ENCODE measurements at regions not wholly inside any gene's neighbourhood (a gene's known extent, or its start where the extent isn't known, plus 50 kb on each side); places are given as distances from the start of the nearest gene placed in this dataset.

DNA sequence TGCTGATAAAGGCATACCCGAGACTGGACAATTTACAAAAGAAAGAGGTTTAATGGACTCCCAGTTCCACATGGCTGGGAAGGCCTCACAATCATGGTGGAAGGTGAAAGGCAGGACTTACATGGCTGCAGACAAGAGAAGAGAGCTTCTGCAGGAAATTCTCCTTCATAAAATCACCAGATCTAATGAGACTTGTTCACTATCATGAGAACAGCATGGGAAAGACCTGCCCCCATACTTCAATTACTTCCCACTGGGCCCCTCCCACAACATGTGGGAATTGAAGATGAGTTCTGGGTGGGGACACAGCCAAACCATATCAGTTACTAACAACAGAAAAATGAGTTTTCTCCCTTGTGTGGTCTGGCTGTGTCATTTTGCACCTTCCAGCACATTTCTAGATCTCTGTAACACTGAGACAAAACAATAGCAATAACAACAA is 741.4 kb downstream of the KCNT2 start:
- TF ChIP-seq POLR2AphosphoS5 (IDR thresholded peaks at IDR 0.05; ENCODE audit: low read depth, low read length) (no peak), FOXP2 (optimal IDR thresholded peaks at IDR 0.05; ENCODE audit: borderline replicate concordance, extremely low read depth, extremely low read length, insufficient read depth) (no peak), SIN3A (IDR thresholded peaks at IDR 0.05; ENCODE audit: borderline replicate concordance, insufficient read depth, low read length) (no peak), TAF1 (IDR thresholded peaks at IDR 0.05; ENCODE audit: borderline replicate concordance, insufficient read depth, low read length) (no peak)
- TF ChIP-seq, protein P1, sequence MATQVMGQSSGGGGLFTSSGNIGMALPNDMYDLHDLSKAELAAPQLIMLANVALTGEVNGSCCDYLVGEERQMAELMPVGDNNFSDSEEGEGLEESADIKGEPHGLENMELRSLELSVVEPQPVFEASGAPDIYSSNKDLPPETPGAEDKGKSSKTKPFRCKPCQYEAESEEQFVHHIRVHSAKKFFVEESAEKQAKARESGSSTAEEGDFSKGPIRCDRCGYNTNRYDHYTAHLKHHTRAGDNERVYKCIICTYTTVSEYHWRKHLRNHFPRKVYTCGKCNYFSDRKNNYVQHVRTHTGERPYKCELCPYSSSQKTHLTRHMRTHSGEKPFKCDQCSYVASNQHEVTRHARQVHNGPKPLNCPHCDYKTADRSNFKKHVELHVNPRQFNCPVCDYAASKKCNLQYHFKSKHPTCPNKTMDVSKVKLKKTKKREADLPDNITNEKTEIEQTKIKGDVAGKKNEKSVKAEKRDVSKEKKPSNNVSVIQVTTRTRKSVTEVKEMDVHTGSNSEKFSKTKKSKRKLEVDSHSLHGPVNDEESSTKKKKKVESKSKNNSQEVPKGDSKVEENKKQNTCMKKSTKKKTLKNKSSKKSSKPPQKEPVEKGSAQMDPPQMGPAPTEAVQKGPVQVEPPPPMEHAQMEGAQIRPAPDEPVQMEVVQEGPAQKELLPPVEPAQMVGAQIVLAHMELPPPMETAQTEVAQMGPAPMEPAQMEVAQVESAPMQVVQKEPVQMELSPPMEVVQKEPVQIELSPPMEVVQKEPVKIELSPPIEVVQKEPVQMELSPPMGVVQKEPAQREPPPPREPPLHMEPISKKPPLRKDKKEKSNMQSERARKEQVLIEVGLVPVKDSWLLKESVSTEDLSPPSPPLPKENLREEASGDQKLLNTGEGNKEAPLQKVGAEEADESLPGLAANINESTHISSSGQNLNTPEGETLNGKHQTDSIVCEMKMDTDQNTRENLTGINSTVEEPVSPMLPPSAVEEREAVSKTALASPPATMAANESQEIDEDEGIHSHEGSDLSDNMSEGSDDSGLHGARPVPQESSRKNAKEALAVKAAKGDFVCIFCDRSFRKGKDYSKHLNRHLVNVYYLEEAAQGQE (IDR thresholded peaks at IDR 0.05; ENCODE audit: insufficient read depth in 1 of 2, low read depth in 2 of 2, low read length in 2 of 2) = no peak

DNA sequence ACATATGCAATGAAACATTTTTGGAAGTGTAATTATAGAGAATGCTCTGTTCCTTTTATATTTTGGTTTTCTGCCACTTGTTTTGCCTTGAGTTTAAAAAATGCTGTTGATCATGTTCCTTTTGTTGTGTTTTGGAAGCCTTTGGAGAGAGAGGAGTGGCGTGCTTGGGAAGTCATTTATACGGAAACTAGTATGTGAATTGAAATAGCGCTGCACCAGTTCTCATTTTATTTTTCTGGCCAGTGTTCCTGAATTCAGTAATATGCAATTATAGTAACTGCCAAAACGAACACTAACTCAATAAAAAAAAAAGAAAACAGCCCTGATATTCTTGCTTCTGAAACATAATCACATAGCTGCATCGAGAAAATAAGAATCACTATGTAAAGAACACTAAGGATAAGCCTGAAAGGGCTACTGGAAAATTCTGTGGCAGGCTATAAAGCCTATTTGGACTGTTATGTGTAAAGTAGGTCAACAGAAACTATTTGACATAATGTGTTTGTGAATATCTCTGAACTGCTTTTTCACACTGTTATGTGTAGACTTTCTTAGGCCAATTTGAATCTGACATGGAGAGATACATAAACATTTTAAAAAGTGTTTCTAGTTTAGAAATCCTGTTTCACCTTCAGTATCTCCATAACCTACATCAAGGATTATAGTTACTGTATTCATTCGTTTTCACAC is 742.0 kb downstream of the KCNT2 start:
- no peak for TF ChIP-seq POLR2AphosphoS5 (IDR thresholded peaks at IDR 0.05; ENCODE audit: low read depth, low read length)
- TF ChIP-seq SIN3A (IDR thresholded peaks at IDR 0.05; ENCODE audit: borderline replicate concordance, insufficient read depth, low read length) = no peak
- TF ChIP-seq, protein P1 (IDR thresholded peaks at IDR 0.05; ENCODE audit: insufficient read depth in 1 of 2, low read depth in 2 of 2, low read length in 2 of 2) = no peak
- TF ChIP-seq TAF1 (IDR thresholded peaks at IDR 0.05; ENCODE audit: borderline replicate concordance, insufficient read depth, low read length) = no peak
- TF ChIP-seq FOXP2 (optimal IDR thresholded peaks at IDR 0.05; ENCODE audit: borderline replicate concordance, extremely low read depth, extremely low read length, insufficient read depth) = no peak

DNA sequence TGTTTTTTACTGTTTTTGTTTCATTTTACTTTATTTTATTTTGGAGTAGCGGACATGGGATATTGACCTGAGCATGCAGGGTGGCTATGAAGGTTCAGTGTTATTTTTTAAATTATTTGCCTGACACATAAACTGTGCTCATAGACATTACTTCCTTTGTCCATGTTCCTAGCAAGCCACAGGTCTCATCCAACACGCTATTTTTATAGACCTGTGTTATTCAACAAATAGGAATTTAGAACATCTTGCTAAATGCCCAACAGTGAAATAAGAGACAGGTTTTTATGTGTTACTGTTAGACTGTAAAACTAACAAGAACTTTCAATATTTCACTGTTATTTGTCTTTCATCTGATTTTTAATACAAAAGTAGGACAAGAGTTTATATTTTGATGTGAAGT is 756.4 kb downstream of the KCNT2 start:
- TF ChIP-seq POLR2AphosphoS5 (IDR thresholded peaks at IDR 0.05; ENCODE audit: low read depth, low read length) (no peak), SIN3A (IDR thresholded peaks at IDR 0.05; ENCODE audit: borderline replicate concordance, insufficient read depth, low read length) (no peak), FOXP2 (optimal IDR thresholded peaks at IDR 0.05; ENCODE audit: borderline replicate concordance, extremely low read depth, extremely low read length, insufficient read depth) (no peak), TAF1 (IDR thresholded peaks at IDR 0.05; ENCODE audit: borderline replicate concordance, insufficient read depth, low read length) (no peak)
- TF ChIP-seq, protein P1 (IDR thresholded peaks at IDR 0.05; ENCODE audit: insufficient read depth in 1 of 2, low read depth in 2 of 2, low read length in 2 of 2) = no peak

DNA sequence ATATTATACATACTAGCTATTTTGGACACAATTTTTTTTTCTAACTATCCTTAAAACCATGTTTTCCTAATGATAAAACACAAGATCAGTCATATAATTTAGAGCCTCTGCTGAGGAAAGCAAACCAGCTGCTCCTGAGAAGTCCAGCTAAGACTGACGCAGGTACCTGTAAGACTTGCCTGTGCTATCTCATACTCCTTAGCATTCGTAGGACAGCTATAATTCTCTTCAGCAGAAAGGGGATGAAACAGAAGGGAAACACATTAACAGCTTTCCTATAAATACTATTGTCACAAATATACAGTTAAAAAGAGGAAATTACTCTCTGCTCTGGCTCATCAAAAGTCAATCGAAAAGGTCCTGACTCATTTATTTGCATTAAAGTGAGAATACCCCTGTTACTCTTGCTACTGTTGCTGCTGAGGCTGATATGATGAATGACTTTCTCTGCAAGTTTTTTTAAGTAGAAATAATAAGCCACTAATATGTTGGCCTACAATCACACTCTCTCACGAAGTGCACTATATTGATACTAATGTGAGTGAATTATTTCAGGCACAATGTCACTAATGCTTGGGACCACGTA is 757.1 kb downstream of the KCNT2 start:
- TF ChIP-seq POLR2AphosphoS5 (IDR thresholded peaks at IDR 0.05; ENCODE audit: low read depth, low read length) (no peak), TAF1 (IDR thresholded peaks at IDR 0.05; ENCODE audit: borderline replicate concordance, insufficient read depth, low read length) (no peak)

DNA sequence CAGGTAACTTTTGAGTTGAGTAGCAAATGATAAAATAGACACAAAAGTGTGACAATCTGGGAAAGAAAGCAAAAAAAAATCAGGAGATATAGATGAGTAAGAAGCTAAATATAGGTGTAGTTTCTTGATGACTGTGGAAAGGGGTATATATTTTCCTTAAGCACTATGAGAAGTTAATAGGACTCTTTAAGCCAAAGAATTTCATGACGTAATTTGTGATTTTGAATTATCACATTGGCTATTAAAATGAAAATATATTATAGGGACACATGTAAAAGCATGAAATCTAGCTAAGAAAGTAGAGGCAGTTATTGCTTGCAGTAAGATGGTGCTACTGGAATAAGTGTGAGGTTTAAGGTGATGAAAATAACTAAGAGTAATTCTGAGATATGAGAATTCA is 759.1 kb downstream of the KCNT2 start:
- TF ChIP-seq, protein P1 (IDR thresholded peaks at IDR 0.05; ENCODE audit: insufficient read depth in 1 of 2, low read depth in 2 of 2, low read length in 2 of 2) = no peak
- TF ChIP-seq FOXP2 (optimal IDR thresholded peaks at IDR 0.05; ENCODE audit: borderline replicate concordance, extremely low read depth, extremely low read length, insufficient read depth) (no peak), TAF1 (IDR thresholded peaks at IDR 0.05; ENCODE audit: borderline replicate concordance, insufficient read depth, low read length) (no peak), SIN3A (IDR thresholded peaks at IDR 0.05; ENCODE audit: borderline replicate concordance, insufficient read depth, low read length) (no peak), POLR2AphosphoS5 (IDR thresholded peaks at IDR 0.05; ENCODE audit: low read depth, low read length) (no peak)
